Gastrocnemius medialis (tissue), 4 donors: ENCODE measurements at regions not wholly inside any gene's neighbourhood (a gene's known extent, or its start where the extent isn't known, plus 50 kb on each side); places are given as distances from the start of the nearest gene placed in this dataset.

ENCODE experiments used
- ATAC-seq, 2 donors: fragments of 150-250 bp; one replicate each; pipeline ENCODE4 v1.9.1; 2016
- DNase-seq, 2 donors: peaks; one replicate each; pipeline ENCODE4 v3.0.0-alpha.2; 2019
- H3K27ac ChIP-seq, 4 donors: fragments of 200-600 bp; sonication (generic); 1 replicate in 1 of 4; 2 replicates in 3 of 4; pipeline ENCODE4 v1.5.1; 2016 to 2018; ENCODE audit warnings: mild to moderate bottlenecking in 2 of 4, moderate library complexity in 1 of 4
- H3K27me3 ChIP-seq, 3 donors: fragments of 200-600 bp; sonication (generic) in 2 of 3; 1 replicate in 1 of 3; 2 replicates in 2 of 3; pipeline versions ENCODE4 v1.5.1 to v1.6.0; 2016 to 2019; ENCODE audit warnings: mild to moderate bottlenecking in 1 of 3, moderate library complexity in 1 of 3
- H3K36me3 ChIP-seq, 2 donors: fragments of 200-600 bp; sonication (generic) in 1 of 2; one replicate each; pipeline ENCODE4 v1.5.1; 2017 to 2018
- H3K4me1 ChIP-seq, 2 donors: fragments of 200-600 bp; sonication (generic) in 1 of 2; one replicate each; pipeline ENCODE4 v1.5.1; 2016 to 2017; ENCODE audit warnings: mild to moderate bottlenecking in 2 of 2
- H3K4me3 ChIP-seq, 4 donors: fragments of 200-600 bp; sonication (generic) in 3 of 4; 1 replicate in 1 of 4; 2 replicates in 3 of 4; pipeline ENCODE4 v1.5.1; 2016 to 2019; ENCODE audit warnings: mild to moderate bottlenecking in 2 of 4
- H3K9me3 ChIP-seq, 3 donors: fragments of 200-600 bp; sonication (generic) in 2 of 3; 1 replicate in 1 of 3; 2 replicates in 2 of 3; pipeline ENCODE4 v1.5.1; 2016 to 2019
- POLR2A ChIP-seq, 2 donors: fragments of 450-650 bp; IDR thresholded peaks; one replicate each; pipeline ENCODE4 v1.6.1; 2017; ENCODE audit warnings: antibody characterized with exemption in 2 of 2, mild to moderate bottlenecking in 2 of 2, moderate library complexity in 2 of 2
- in situ Hi-C, 4 donors: fragments of 200-750 bp; cut with MboI; loops; one replicate each; pipeline versions ENCODE4 v1.15.0 to v1.8.0; 2017; ENCODE audit warnings: low sequenced_read_pairs in 4 of 4
- intact Hi-C: fragments of 100-400 bp; cut with DNase I; formaldehyde crosslinking; loops from one replicate; pipeline ENCODE4 v1.15.1; 2023; ENCODE audit warnings: low total_unique reads
- TF ChIP-seq, protein P1 (sequence below), 5 experiments: fragments of 450-650 bp in 3 of 5; fragments of 200-600 bp in 2 of 5; sonication (generic) in 2 of 5; IDR thresholded peaks in 4 of 5; conservative IDR thresholded peaks in 1 of 5; 1 replicate in 4 of 5; 2 replicates in 1 of 5; pipeline ENCODE4 v1.5.1; 2016 to 2019; ENCODE audit warnings: antibody characterized with exemption in 5 of 5, mild to moderate bottlenecking in 3 of 5, moderate library complexity in 3 of 5

DNA sequence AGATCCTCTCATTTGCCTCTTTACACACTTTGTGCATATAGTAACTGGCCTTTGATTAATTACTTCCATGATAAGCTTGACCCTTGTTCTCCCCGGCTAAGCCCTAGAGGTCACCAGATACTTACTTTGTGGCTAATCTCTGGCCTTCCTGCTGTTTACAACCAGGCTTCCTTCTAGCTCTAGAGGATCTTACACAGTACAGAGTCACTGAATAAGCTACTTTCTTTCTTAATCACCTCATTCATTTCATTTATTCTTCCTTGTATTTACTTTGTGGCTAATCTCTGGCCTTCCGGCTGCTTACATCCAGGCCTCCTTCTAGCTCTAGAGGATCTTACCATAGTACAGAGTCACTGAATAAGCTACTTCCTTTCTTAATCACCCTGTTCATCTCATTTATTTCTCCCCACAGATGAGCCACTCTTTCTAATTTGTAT lies 144.3 kb upstream of the C1orf21 start:
- Histone ChIP-seq H3K4me3 (no peak overlapping the region), H3K4me1 (peaks cover 4 to 9% of the 10 kb centered on the region in 2 donors), H3K9me3 (no peaks in the 10 kb centered on the region), H3K27ac (peak overlapping the region in 3 of 4 donors; percentile 45 to 67 (median 49)), H3K36me3 (no peaks in the 10 kb centered on the region), H3K27me3 (no peaks in the 10 kb centered on the region)
- ATAC-seq (peak; percentile 98 to 99), DNase-seq (peak in 1 of 2 donors; percentile 30)
- intact Hi-C loops (loop anchor here (1.0 to 5.0 kb wide), 3 partner anchors 320 to 450 kb away; no protein-coding TSS in a partner anchor), in situ Hi-C loops (loop anchor here (5.0 to 10.0 kb wide), 5 partner anchors 322 to 432 kb away; no protein-coding TSS in a partner anchor)
- TF ChIP-seq, protein P1, sequence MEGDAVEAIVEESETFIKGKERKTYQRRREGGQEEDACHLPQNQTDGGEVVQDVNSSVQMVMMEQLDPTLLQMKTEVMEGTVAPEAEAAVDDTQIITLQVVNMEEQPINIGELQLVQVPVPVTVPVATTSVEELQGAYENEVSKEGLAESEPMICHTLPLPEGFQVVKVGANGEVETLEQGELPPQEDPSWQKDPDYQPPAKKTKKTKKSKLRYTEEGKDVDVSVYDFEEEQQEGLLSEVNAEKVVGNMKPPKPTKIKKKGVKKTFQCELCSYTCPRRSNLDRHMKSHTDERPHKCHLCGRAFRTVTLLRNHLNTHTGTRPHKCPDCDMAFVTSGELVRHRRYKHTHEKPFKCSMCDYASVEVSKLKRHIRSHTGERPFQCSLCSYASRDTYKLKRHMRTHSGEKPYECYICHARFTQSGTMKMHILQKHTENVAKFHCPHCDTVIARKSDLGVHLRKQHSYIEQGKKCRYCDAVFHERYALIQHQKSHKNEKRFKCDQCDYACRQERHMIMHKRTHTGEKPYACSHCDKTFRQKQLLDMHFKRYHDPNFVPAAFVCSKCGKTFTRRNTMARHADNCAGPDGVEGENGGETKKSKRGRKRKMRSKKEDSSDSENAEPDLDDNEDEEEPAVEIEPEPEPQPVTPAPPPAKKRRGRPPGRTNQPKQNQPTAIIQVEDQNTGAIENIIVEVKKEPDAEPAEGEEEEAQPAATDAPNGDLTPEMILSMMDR (IDR thresholded peaks at IDR 0.05 in 4 of 5, conservative IDR thresholded peaks at IDR 0.05 in 1 of 5): peak in 4 of 5 experiments; percentile 13 to 54 (median 31)
- TF ChIP-seq POLR2A (IDR thresholded peaks at IDR 0.05): no peak

DNA sequence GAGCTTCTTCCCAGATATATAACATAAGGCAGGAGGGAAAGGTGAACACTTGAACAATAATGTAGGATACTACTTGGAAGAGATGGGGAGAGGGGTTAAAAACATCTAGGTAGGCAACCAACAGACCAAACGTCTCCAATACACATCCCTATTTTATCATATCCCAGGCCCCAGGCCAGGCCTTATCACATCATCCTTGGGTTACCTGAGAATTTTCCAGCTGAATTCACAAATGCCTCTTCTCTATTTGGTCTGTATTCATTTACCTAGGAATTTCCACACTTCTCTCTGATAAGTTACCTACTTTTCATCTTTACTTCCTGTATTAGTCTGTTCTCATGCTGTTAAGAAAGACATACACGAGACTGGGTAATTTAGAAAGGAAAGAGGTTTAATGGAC lies 141.9 kb upstream of the C1orf21 start:
- DNase-seq (no peak), ATAC-seq (no peak)
- no peaks in the 10 kb centered on the region for H3K9me3 ChIP-seq
- intact Hi-C loops (loop anchor here (5.0 kb wide), 2 partner anchors 317 to 447 kb away; no protein-coding TSS in a partner anchor), in situ Hi-C loops (loop anchor here (5.0 to 10.0 kb wide), 5 partner anchors 320 to 430 kb away; no protein-coding TSS in a partner anchor)
- no peak overlapping the region for H3K4me3 ChIP-seq
- no peak for TF ChIP-seq POLR2A (IDR thresholded peaks at IDR 0.05)
- TF ChIP-seq, protein P1 (IDR thresholded peaks at IDR 0.05 in 4 of 5, conservative IDR thresholded peaks at IDR 0.05 in 1 of 5): no peak
- peaks cover 4 to 9% of the 10 kb centered on the region in 2 donors for H3K4me1 ChIP-seq
- H3K27me3 ChIP-seq: no peaks in the 10 kb centered on the region
- no peaks in the 10 kb centered on the region for H3K36me3 ChIP-seq
- no peak overlapping the region for H3K27ac ChIP-seq

DNA sequence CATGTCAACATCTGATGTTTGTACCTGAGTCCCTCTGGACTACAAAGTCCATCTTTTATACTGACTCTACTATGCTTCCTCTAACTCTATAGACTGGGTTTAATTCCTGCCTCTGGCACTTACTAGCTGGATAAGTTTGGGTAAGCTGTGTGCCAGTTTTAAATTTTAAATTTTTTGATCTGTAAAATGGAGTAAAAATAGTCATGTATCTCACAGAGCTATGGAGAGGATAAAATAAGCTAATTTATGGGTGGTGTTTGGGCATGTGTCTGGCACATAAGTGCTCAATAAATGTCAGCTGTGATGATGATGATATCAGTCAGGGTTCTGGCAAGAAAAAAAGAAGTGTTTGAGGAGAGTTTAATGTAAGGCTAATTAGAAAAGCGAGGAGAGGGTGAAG lies 139.2 kb upstream of the C1orf21 start:
- no peak for DNase-seq
- intact Hi-C loops (no loop called here), in situ Hi-C loops (loop anchor here (10.0 kb wide), 4 partner anchors 317 to 427 kb away; no protein-coding TSS in a partner anchor)
- Histone ChIP-seq H3K9me3 (no peaks in the 10 kb centered on the region), H3K4me3 (no peak overlapping the region), H3K36me3 (no peaks in the 10 kb centered on the region), H3K27me3 (no peaks in the 10 kb centered on the region), H3K27ac (no peak overlapping the region), H3K4me1 (peaks cover 3 to 4% of the 10 kb centered on the region in 2 donors)
- no peak for ATAC-seq
- TF ChIP-seq, protein P1 (IDR thresholded peaks at IDR 0.05 in 4 of 5, conservative IDR thresholded peaks at IDR 0.05 in 1 of 5): no peak
- TF ChIP-seq POLR2A (IDR thresholded peaks at IDR 0.05): no peak

DNA sequence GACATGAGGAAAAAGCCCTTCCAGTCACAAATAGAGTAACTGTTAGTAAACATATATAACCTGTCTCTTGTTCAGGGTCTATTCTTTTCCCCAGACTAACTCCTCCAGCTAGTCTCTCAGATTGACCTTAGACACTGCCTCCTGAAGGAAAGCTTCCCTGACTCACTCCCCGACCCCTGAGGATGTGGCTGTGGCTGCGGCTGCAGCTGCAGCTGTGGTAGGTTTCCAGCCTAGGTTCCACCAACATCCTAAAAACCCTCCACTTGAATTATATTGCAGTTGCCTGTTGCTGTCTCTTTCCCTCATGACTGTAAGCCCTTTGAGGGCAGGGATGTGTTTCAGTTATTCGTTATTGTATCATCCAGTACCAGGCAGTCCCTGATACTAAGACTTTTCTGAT lies 132.9 kb upstream of the C1orf21 start:
- no peak for TF ChIP-seq POLR2A (IDR thresholded peaks at IDR 0.05)
- TF ChIP-seq, protein P1 (IDR thresholded peaks at IDR 0.05 in 4 of 5, conservative IDR thresholded peaks at IDR 0.05 in 1 of 5): no peak
- no peaks in the 10 kb centered on the region for H3K4me1 ChIP-seq
- no peak overlapping the region for H3K27ac ChIP-seq
- no peaks in the 10 kb centered on the region for H3K27me3 ChIP-seq
- intact Hi-C loops (no loop called here), in situ Hi-C loops (no loop called here)
- H3K4me3 ChIP-seq: no peak overlapping the region
- H3K36me3 ChIP-seq: no peaks in the 10 kb centered on the region
- DNase-seq: no peak
- ATAC-seq: no peak
- no peaks in the 10 kb centered on the region for H3K9me3 ChIP-seq

DNA sequence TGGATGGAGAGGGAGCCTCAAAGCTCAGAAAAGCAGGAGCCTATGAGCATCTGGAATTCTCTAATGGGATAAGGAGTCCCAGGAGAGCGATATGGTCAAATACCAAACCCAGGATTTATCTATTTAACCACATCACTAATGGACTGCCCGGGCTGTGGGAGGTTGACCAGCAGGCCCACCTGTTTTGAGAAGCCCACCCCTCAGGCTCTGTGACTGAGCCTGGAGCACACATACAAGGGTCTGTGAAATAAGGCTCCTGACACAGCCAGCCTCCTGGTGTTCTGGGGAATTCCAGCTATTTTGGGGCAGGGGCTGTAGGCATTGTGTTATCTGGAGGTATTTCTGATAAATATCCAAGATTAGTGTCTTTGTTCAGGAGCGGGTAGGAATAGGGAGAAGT lies 132.0 kb upstream of the C1orf21 start:
- Histone ChIP-seq H3K27me3 (no peaks in the 10 kb centered on the region), H3K36me3 (no peaks in the 10 kb centered on the region), H3K4me3 (no peak overlapping the region), H3K9me3 (no peaks in the 10 kb centered on the region), H3K4me1 (no peaks in the 10 kb centered on the region), H3K27ac (no peak overlapping the region)
- ATAC-seq (no peak), DNase-seq (no peak)
- intact Hi-C loops: no loop called here
- TF ChIP-seq, protein P1 (IDR thresholded peaks at IDR 0.05 in 4 of 5, conservative IDR thresholded peaks at IDR 0.05 in 1 of 5): no peak
- no peak for TF ChIP-seq POLR2A (IDR thresholded peaks at IDR 0.05)
- in situ Hi-C loops: no loop called here
